ENCODE measurements at regions not wholly inside any gene's neighbourhood (a gene's known extent, or its start where the extent isn't known, plus 50 kb on each side); places are given as distances from the start of the nearest gene placed in this dataset.

DNA sequence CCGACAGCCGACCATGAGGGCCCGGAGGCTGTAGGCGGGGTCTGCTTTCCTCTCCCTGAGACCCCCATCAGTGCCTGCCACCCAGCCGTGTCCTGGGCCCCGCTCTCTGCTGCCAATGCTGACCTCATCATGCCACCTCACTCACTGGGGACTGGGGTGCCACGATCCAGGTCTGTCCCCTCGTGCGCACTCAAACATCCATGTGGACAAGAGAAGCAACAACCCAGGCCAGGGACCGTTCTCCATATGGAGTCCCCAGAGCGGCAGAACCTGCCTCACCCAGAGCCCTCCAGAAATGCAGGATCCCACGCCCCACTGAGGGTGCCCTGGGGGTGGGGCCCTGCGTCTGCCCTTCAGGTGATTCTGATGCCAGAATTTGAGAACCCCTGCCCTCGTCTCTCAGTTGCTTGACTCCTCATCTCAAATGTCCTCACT, 210.0 kb upstream of the PPP2R2D start:
- TF ChIP-seq, protein P1, sequence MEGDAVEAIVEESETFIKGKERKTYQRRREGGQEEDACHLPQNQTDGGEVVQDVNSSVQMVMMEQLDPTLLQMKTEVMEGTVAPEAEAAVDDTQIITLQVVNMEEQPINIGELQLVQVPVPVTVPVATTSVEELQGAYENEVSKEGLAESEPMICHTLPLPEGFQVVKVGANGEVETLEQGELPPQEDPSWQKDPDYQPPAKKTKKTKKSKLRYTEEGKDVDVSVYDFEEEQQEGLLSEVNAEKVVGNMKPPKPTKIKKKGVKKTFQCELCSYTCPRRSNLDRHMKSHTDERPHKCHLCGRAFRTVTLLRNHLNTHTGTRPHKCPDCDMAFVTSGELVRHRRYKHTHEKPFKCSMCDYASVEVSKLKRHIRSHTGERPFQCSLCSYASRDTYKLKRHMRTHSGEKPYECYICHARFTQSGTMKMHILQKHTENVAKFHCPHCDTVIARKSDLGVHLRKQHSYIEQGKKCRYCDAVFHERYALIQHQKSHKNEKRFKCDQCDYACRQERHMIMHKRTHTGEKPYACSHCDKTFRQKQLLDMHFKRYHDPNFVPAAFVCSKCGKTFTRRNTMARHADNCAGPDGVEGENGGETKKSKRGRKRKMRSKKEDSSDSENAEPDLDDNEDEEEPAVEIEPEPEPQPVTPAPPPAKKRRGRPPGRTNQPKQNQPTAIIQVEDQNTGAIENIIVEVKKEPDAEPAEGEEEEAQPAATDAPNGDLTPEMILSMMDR (IDR thresholded peaks at IDR 0.05; ENCODE audit: extremely low read depth, missing control alignments), result no peak
- no peak for DNase-seq (ENCODE audit: low spot score)

DNA sequence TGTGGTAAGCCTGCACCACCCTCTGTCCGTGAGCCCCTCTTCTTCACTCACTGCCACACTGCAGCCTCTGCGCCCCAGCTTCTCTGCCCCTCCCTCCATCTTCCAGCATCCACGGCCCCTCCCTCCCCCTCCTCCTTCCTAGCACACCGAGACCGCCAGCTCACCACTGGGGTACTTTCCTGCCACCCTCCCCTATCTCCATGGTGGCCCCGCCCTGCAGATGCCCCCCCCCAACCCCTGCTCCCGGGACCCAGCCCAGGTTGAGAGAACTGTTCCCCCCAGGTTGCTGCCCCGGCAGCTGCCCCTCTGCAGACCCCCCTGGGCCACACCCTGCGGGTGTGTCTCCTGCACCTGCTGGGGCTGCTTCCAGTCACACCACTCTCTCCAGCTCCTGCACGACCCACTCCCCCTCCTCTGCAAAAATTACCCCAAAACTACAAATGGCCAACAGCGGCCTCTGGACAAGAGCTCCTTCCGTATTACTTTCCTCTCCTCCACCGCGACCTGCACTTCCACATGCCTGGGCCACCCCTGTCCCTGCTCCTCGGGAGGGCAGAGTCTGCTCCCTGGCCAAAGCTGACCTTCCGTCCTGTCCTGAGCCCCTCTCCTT, 209.2 kb upstream of the PPP2R2D start:
- TF ChIP-seq, protein P1 (IDR thresholded peaks at IDR 0.05; ENCODE audit: extremely low read depth, missing control alignments), result no peak
- no peak for DNase-seq (ENCODE audit: low spot score)

DNA sequence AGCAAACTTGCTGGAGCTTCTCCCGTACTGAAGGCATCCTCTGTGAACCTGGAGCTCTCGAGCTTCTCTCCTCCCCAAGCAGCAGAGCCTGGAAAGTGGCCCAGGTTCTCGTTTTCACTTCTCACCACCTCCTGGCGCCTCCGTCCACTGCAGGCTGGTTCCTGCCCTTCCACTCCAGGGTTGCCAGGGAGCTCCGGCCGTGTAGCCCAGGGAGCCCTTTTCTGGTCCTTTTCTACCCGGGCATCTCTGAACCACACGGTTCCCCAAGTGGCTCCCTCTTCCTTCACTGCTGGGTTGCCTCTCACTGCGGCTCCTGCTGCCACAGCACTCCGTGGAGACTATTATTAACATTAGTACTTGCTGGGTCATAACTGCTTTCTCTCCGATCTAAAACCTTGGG, 208.6 kb upstream of the PPP2R2D start:
- TF ChIP-seq, protein P1 (IDR thresholded peaks at IDR 0.05; ENCODE audit: extremely low read depth, missing control alignments), result no peak

DNA sequence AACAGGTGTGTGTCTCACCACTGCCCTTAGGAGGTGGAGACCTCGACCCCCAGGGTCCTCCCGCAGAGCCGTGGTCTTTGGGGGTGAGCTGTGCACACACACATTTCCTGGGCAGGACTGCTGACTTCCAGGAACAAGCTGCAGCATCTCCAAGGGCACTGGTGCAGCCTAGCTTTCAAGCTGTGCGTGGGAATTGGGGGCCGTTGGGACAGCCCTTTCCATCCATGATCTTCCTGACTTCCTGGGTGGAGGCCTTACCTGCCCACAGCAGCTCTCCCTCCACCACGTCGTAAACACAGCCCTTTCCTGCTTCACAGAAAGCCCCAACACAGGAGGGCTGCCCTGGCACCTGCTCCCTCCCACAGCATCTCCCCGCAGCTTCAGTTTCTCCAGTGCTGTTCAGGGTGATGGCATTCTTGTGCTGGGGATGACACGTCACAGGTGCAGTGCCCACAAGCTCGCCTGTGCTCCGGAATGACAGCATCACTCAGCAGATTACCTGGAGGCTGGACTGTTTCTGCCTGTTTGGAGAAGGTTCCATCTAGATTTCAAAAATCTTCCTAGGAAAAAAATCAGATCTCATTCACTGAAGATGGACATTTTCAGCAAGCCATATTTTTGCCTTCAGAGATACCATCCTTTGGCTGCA, 208.0 kb upstream of the PPP2R2D start:
- TF ChIP-seq, protein P1 (IDR thresholded peaks at IDR 0.05; ENCODE audit: extremely low read depth, missing control alignments), result no peak
- no peak for DNase-seq (ENCODE audit: low spot score)

More for the DNA sequence above, 208.6 kb upstream of the PPP2R2D start:
- no peak for DNase-seq (ENCODE audit: low spot score)

DNA sequence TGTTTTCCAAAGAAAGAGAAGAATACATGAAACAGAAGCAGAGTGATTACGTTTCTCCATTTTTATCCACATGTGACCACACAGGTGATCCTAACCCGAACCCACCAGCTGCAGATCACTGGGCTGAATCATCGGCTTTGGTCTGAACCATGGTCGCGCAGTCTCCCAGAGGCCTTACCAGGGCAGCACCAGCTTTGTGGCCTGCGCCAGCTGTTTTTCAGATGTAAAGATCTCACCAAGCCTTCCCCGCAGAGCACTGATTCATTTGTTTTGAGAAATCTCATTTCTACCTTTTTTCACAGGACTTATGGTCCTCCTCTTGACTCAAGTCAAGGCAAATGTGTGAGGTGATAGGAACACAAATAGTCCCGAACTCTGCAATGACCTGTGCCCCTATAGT, 207.0 kb upstream of the PPP2R2D start:
- TF ChIP-seq, protein P1 (IDR thresholded peaks at IDR 0.05; ENCODE audit: extremely low read depth, missing control alignments), result no peak
- no peak for DNase-seq (ENCODE audit: low spot score)

DNA sequence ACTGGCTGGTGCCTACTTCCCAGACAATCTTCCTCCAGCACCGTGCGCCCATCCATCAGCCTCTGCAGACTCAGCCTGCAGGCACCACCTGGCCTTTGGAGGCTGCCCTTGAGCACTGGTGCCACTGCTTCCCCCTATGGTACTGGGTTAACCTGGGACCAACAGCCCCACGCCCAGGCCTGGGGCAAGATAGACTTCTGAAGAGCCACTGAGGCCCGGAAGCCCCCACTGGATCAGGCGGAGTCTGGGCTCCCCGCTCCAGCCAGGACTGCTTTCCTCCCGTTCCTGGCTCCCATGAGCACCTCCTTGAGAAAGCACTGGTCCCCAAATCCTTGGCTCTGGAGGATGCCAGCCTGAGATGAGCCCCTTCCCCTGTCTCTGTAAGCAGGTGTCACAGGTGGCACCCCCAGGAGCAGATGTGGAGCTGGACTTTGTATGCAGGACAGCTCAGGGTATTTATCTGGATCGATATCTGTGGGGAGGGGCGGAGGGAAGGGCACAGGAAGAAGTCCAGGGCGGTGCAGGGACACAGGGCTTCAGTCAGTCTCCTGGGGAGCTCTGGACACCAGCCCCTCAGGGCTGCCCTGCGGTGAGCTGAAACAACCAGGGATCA, 206.5 kb upstream of the PPP2R2D start:
- TF ChIP-seq, protein P1 (IDR thresholded peaks at IDR 0.05; ENCODE audit: extremely low read depth, missing control alignments), result no peak
- DNase-seq (ENCODE audit: low spot score), result no peak

DNA sequence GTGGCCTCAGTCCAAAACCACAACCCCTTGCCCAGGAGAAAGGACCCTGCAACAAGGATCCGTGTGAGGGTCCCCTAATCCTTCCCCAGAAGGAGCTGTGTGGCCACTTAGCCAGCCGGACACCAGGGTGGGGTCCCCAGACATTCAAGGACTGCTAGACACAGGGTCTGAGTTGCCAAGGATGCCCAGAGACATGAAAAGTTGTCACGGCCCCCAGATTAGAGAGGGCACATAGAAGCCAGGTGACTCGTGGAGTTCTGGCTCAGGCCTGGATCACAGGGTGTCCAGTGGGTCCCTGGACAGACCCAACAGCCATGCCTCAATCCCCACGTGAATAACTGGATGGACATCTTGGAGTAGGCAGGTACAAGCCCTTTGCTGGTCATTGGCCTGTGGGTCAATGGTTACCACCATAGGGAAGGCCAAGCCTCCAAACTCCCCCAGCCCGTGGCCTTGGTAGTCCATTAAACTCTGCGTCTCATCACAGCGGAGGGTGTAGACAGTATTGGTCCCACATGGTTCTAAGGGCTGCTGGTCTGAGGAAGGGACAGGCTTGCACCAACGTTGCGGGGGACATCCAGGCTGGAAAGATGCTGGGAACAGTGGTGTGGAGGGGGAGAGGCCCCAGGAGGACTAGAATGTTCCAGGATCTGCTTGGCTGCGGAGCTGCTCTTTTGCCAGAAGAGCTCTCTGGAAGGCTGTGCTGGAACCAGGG, 205.9 kb upstream of the PPP2R2D start:
- no peak for DNase-seq (ENCODE audit: low spot score)
- TF ChIP-seq, protein P1 (IDR thresholded peaks at IDR 0.05; ENCODE audit: extremely low read depth, missing control alignments), result no peak
